D721Med (cell line): ENCODE measurements at regions not wholly inside any gene's neighbourhood (a gene's known extent, or its start where the extent isn't known, plus 50 kb on each side); places are given as distances from the start of the nearest gene placed in this dataset.
A peak's percentile ranks its signal among the peaks of the same experiment; 100 is the strongest.

Source experiments
- DNase-seq: peaks from one replicate; pipeline ENCODE4 v3.0.0; 2011; ENCODE audit warnings: low spot score; ENCODE audit not compliant: insufficient read length
- FAIRE-seq: peaks from 2 replicates; lab custom pipeline; 2011; peaks lifted over from hg19 to GRCh38; lab: Jason Lieb, UNC
- CTCF ChIP-seq: IDR thresholded peaks from 2 replicates; pipeline ENCODE4 v1.5.1; 2012; ENCODE audit warnings: mild to moderate bottlenecking, control low read depth; ENCODE audit not compliant: insufficient read depth; ENCODE audit errors: missing control alignments

- no peak for DNase-seq
- TF ChIP-seq CTCF: no peak
- FAIRE-seq: no peak
Observed at GRCh38 chr3:81864272-81864671, 102.8 kb upstream of the GBE1 start.

- no peak for TF ChIP-seq CTCF
- DNase-seq (no peak), FAIRE-seq (no peak)
Observed at GRCh38 chr3:81863756-81864155, 102.3 kb upstream of the GBE1 start.

- no peak for FAIRE-seq
- TF ChIP-seq CTCF: no peak
- DNase-seq: no peak
Observed at GRCh38 chr3:81861593-81861992, 100.1 kb upstream of the GBE1 start.

GRCh38 chr3:81859524-81859923 is 98.1 kb upstream of the GBE1 start:
- DNase-seq (no peak), FAIRE-seq (peak; percentile 72)
- no peak for TF ChIP-seq CTCF

GRCh38 chr3:81853431-81853830 is 92.0 kb upstream of the GBE1 start:
- no peak for DNase-seq
- no peak for TF ChIP-seq CTCF

GRCh38 chr3:81851176-81851575 is 89.7 kb upstream of the GBE1 start:
- TF ChIP-seq CTCF: no peak
- FAIRE-seq (no peak), DNase-seq (no peak)

More at GRCh38 chr3:81853431-81853830, 92.0 kb upstream of the GBE1 start:
- FAIRE-seq: no peak

- DNase-seq: no peak
- no peak for TF ChIP-seq CTCF
- no peak for FAIRE-seq
Observed at GRCh38 chr3:81846988-81847387, 85.5 kb upstream of the GBE1 start.
